ENCODE measurements at regions not wholly inside any gene's neighbourhood (a gene's known extent, or its start where the extent isn't known, plus 50 kb on each side); places are given as distances from the start of the nearest gene placed in this dataset.

DNA sequence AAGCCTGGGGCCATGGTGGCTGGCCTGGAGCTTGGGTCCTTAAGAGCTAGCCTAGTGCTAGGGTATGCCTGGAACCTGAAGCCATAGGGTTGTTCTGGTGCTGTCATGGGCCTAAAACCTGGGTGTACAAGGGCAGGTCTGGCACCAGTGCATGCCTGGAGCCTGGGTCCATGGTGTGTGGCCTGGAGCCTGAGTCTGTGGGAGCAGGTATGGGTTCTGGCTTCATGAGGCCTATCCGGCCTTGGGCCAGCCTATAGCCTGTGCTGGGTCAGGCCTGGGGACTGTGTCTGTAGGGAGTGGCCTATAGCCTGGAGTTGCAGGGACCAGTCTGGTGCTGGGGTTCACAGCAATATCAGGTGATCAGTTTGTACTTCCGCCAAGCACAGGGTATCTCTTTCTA, 347.2 kb upstream of the MEF2C start:
- TF ChIP-seq, protein P1, sequence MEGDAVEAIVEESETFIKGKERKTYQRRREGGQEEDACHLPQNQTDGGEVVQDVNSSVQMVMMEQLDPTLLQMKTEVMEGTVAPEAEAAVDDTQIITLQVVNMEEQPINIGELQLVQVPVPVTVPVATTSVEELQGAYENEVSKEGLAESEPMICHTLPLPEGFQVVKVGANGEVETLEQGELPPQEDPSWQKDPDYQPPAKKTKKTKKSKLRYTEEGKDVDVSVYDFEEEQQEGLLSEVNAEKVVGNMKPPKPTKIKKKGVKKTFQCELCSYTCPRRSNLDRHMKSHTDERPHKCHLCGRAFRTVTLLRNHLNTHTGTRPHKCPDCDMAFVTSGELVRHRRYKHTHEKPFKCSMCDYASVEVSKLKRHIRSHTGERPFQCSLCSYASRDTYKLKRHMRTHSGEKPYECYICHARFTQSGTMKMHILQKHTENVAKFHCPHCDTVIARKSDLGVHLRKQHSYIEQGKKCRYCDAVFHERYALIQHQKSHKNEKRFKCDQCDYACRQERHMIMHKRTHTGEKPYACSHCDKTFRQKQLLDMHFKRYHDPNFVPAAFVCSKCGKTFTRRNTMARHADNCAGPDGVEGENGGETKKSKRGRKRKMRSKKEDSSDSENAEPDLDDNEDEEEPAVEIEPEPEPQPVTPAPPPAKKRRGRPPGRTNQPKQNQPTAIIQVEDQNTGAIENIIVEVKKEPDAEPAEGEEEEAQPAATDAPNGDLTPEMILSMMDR (IDR thresholded peaks at IDR 0.05; ENCODE audit: low read depth, low read length) = no peak
- H3K4me3 ChIP-seq (replicated peaks in 1 of 2; ENCODE audit: low read depth in 2 of 2, low read length in 2 of 2) = no peak overlapping the region
- DNase-seq (ENCODE audit: low read depth in 2 of 2) = no peak

DNA sequence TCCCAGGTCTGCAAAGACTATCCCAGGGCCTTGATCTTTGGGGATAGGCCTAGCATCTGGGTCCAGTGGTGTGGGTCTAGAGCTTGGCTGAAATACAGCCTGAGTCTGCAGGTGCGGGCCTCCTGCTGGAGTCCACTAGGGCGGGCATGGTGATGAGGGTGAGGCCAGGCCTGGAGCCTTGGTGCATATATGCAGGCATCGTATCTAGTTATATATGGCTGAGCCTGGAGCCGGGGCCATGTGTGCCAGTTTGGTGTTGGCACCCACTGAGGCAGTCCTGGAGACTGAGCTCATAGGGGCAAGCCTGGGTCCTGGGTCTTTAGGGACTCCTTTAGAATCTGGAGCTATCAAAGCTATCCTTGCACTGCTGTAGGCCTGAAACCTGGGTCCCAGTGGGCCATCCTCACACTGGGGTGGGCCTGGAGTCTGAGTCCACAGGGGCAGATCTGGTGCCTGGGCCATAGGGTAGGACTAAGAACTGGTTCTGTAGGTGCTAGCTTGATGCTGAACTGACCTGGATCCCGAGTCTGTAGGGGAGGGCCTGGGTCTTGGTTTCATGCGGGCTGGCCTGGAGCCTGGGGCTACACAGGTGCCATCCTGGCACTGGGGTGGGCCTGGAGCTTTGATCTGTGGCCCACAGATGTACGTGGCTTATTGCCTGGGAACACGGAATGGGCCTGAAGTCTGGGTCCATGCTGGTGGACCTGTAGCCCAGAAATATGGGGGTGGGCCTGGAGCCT, 346.5 kb upstream of the MEF2C start:
- TF ChIP-seq, protein P1 (IDR thresholded peaks at IDR 0.05; ENCODE audit: low read depth, low read length) = no peak
- no peak for DNase-seq (ENCODE audit: low read depth in 2 of 2)
- H3K4me3 ChIP-seq (replicated peaks in 1 of 2; ENCODE audit: low read depth in 2 of 2, low read length in 2 of 2) = no peak overlapping the region

DNA sequence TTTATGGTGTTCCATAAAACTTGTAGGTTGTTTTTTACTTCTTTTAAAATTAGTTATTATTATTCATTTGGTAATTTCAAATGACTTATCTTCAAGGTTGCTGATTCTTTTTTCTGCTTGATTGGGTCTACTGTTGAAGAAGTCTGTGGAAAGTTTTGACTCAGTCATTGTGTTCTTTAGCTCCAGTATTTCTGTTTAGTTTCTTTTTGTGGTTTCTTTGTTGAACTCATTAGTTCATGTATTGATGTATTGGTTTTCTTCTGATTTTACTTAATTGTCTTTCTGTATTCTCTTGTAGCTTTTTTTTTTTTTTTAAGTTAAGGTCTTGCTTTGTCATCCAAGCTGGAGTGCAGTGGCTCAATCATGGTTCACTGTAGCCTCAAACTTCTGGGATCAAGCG, 345.4 kb upstream of the MEF2C start:
- H3K4me3 ChIP-seq (replicated peaks in 1 of 2; ENCODE audit: low read depth in 2 of 2, low read length in 2 of 2) = no peak overlapping the region
- TF ChIP-seq, protein P1 (IDR thresholded peaks at IDR 0.05; ENCODE audit: low read depth, low read length) = no peak
- DNase-seq (ENCODE audit: low read depth in 2 of 2) = no peak

DNA sequence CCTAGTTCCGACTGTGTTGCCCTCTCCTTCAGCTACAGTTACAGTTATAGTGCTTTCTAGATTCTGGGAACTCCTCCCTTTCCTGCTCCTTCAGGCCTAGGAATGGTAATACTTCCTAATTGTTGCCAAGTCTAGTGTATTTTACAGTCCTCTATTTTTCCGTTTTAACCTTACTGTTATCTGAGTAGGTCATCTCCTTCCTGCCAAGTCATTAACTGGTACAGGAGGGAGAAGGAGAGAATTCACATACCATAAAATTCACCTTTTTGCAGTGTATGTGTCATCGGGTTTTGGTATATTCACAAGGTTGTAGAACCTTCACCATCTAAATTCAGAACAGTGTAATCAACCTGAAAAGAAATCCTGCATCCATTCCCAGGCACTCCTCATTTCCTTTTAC, 335.4 kb upstream of the MEF2C start:
- H3K4me3 ChIP-seq (replicated peaks in 1 of 2; ENCODE audit: low read depth in 2 of 2, low read length in 2 of 2) = no peak overlapping the region
- TF ChIP-seq, protein P1 (IDR thresholded peaks at IDR 0.05; ENCODE audit: low read depth, low read length) = no peak
- no peak for DNase-seq (ENCODE audit: low read depth in 2 of 2)

DNA sequence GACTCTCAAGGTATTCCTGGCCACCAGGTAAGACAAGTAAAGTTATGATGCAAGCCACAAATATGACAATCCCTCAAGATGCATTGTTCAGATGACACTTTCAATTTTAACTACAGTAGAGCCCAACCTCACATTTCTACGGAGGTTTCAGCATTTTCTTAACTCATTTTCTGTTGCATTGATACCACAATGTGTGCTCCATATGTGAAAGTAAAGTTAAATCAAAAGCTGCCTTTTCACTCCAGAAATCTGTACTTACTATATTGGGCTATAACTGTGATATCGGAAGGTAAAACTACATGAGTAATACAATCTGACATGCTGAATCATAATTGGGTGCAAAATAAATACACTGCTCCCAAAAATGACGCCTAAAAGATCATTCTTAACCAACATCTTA, 333.6 kb upstream of the MEF2C start:
- no peak overlapping the region for H3K4me3 ChIP-seq (replicated peaks in 1 of 2; ENCODE audit: low read depth in 2 of 2, low read length in 2 of 2)
- TF ChIP-seq, protein P1 (IDR thresholded peaks at IDR 0.05; ENCODE audit: low read depth, low read length) = no peak
- no peak for DNase-seq (ENCODE audit: low read depth in 2 of 2)

DNA sequence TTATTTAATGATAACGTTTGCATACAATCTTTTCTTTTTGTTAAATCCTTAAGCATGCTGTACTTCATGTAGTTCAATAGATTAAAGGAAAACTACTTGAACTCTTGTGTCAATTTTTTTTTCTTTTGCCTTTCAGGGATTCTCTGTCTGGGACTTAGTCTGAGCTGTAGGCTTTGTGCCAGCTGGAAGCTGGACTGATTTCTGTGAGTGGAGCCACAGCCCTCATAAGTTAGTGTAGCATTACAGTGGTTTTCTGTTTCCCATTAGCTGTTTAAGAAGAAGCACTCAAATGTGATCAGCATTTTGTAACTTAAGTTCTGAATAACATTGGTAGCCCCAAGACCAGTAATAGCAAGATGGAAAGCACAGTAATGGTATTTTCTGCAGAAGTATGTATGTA, 330.6 kb upstream of the MEF2C start:
- TF ChIP-seq, protein P1 (IDR thresholded peaks at IDR 0.05; ENCODE audit: low read depth, low read length) = no peak
- no peak overlapping the region for H3K4me3 ChIP-seq (replicated peaks in 1 of 2; ENCODE audit: low read depth in 2 of 2, low read length in 2 of 2)
- peak; percentile 62 to 64 for DNase-seq (ENCODE audit: low read depth in 2 of 2)

GRCh38 chr5:89211836-89212235, 328.9 kb upstream of the MEF2C start:
- H3K4me3 ChIP-seq (replicated peaks in 1 of 2; ENCODE audit: low read depth in 2 of 2, low read length in 2 of 2) = no peak overlapping the region
- TF ChIP-seq, protein P1 (IDR thresholded peaks at IDR 0.05; ENCODE audit: low read depth, low read length) = no peak
- peak; percentile 68 to 88 for DNase-seq (ENCODE audit: low read depth in 2 of 2)

Measured in cardiac fibroblast (primary cell).